Spleen (tissue), 7 donors: ENCODE measurements at regions not wholly inside any gene's neighbourhood (a gene's known extent, or its start where the extent isn't known, plus 50 kb on each side); places are given as distances from the start of the nearest gene placed in this dataset.

Source experiments
- CTCF ChIP-seq, 11 experiments: fragments of 200-600 bp in 7 of 11; fragments of 450-650 bp in 4 of 11; sonication (generic) in 4 of 11; IDR thresholded peaks in 8 of 11; conservative IDR thresholded peaks in 3 of 11; 1 replicate in 7 of 11; 2 replicates in 4 of 11; pipeline versions ENCODE4 v1.4.0 to v1.8.0; 2016 to 2021; ENCODE audit warnings: antibody characterized with exemption in 11 of 11, inconsistent platforms in 4 of 11, mild to moderate bottlenecking in 1 of 11
- POLR2A ChIP-seq, 3 donors: fragments of 450-650 bp; IDR thresholded peaks; one replicate each; pipeline ENCODE4 v1.5.1; 2017; ENCODE audit warnings: antibody characterized with exemption in 3 of 3, mild to moderate bottlenecking in 1 of 3
- donor health status: DM: no; HTN: no; CAD: no; lungs with moderate emphysema.
- donor health status: DM: no; HTN: no; CAD: no.
- donor health status: DM: no; HTN: no; CAD: no.

GRCh38 chr3:163879172-163879571 lies 1199.1 kb downstream of the SI start:
- no peak for TF ChIP-seq POLR2A (IDR thresholded peaks at IDR 0.05)
- no peak for TF ChIP-seq CTCF (IDR thresholded peaks at IDR 0.05 in 8 of 11, conservative IDR thresholded peaks at IDR 0.05 in 3 of 11)
